OCI-M1 (cell line): ENCODE measurements at regions not wholly inside any gene's neighbourhood (a gene's known extent, or its start where the extent isn't known, plus 50 kb on each side); places are given as distances from the start of the nearest gene placed in this dataset.

ENCODE experiments used
- DNase-seq: peaks from one replicate; lab custom pipeline; 2025; lab: John Stamatoyannopoulos, UW

DNA sequence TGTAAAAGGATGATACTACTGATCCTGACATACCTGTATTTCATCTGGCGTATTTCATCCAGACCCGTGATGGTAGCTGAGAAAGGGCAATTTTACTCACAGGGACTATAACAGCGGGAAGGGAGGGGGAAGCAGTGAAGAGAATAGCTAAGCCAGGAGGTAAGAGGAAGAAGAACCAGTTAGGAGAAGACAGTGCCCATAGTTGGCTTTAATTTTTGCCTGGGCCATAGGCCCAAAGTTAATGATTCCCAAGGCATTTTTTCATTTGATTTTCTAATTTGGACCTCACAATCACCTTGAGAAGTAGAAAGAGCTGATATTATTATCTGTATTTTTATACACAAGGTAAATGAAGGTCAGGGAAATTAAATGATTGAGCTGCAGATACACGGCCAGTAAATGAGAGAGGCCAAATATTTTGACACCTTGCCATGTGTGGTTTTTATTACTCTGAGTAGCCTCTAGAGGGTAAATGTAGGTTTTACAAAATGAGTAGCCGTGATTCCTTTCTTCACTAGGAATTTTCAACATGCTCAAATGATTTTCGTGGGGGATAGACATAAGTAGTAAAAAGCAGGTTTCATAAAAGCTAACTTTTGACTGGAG lies 382.2 kb downstream of the FUT8 start:
- DNase-seq, result no peak

GRCh38 chr14:65798216-65798615 lies 385.7 kb downstream of the FUT8 start:
- DNase-seq, result no peak

DNA sequence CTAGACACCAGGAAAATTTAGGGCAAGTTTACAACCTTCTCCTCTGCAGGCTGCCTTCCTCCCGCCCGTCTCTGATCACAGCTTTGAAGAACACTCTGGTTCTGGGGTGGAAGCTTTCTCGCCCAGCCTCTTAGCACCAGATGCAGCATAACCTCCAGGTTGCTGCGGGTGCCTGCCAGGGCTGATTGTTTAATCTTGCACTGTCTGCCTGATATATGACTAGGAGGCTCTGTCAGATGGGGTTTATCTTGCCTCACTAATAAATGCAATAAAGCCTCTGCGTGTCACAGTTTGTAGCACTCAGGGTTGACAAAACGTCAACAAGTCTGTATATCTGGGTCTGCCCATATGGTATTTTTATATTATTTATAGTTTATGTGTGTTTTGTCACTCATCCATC lies 388.2 kb downstream of the FUT8 start:
- no peak for DNase-seq

GRCh38 chr14:65802196-65802595 lies 389.7 kb downstream of the FUT8 start:
- DNase-seq, result no peak

DNA sequence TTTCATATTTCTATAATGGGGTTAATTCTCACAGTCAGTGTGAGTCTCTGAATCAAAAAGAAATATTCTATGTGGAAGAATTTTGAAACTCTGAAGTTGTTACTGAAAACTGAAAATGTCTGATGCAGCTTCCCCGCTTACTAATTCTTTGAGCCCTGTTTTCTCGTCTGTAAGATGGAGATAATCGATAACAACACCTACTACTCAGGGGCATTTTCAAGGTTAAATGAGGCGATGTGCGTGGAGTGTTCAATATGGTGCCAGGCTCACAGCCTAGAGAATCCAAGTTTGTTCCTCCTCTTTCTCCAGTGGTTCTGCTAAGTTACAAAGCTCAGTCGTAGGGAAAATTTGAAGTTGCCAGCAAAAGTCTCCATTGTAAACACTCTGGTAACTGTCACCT lies 391.4 kb downstream of the FUT8 start:
- DNase-seq, result no peak

- no peak for DNase-seq
Measured at GRCh38 chr14:65804439-65805112, 392.0 kb downstream of the FUT8 start.

- no peak for DNase-seq
Measured at GRCh38 chr14:65805113-65805473, 392.6 kb downstream of the FUT8 start.

GRCh38 chr14:65808390-65808789 lies 395.9 kb downstream of the FUT8 start:
- DNase-seq, result no peak

DNA sequence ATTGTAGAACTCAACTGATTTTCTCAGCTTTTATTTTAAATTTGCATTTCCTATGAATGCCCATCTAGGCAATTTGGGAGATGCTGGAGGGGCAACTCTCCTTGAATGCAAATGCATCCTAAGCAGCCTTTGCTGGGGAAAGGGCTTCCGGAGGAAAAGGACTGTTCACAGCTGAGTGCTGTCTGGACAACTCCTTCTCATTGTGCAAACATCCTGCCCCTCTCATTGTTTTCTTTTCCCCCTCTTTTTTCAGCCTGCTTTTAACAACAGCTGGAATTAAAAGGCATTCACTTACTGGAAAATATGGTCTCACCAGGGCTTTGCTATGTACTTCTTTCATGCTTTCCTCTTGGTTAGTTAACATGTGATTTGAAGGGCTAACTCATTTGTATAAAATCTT lies 397.8 kb downstream of the FUT8 start:
- no peak for DNase-seq

DNA sequence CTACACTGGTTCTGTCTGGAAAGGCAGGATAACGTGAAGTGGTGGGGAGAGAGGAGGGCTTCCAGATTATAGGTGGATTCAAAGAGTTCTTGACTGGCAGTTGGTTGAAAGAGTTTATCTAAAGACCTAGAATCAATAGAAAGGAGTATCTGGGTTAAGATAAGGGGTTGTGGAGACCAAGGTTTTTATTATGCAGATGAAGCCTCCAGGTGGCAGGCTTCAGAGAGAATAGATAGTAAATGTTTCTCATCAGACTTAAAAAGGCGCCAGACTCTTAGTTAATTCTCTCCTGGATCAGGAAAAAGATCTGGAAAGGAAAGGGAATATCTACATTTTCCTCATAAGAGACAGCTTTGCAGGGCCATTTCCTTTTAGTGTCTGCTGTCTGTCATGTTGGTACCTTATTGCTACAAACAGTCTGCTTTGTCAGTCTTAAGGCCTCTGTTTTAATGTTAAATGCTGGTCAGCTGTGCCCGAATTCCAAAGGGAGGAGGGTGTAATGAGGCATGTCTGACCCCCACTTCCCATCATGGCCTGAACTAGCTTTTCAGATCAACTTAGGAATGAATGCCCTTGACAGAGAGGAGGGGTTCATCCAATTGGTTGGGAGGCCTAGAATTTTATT lies 401.3 kb downstream of the FUT8 start:
- DNase-seq, result no peak

DNA sequence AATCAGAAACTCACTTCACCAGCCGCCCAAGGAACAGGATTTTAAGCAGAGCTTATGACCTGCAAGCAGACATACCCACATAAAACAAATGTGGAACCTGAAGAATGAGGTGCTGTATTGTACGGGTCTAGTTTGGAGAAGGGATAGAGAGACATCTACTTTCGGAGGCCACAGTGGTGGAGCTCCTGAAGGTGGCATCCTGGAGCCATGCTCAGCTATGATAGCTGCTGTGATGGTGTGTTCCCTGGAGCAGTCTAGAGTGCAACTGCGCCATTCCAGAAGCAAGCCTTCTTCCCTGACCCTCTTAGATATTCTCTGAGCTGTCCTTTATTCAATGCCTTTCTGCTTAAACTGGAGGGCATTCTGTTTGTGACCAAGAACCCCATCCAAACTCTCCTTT lies 402.6 kb downstream of the FUT8 start:
- no peak for DNase-seq

DNA sequence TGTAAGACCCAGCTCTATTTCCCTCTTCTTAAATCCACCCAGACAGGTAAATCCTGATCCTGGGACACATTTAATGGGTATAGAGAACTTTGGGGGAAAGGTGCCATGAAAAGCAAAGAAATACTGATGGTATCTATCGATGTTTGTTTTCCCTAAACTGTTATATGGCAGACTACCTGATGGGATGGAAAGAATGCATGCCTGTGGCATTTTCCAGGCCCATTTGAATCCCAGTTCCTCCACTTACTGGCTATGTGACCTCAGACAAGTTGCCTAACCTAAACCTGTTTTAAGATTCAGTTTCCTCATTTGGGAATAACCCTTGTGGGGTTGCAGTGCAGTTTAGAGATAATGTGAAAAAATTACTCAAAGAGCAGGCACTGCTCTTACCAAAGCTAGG lies 404.5 kb downstream of the FUT8 start:
- DNase-seq, result no peak

DNA sequence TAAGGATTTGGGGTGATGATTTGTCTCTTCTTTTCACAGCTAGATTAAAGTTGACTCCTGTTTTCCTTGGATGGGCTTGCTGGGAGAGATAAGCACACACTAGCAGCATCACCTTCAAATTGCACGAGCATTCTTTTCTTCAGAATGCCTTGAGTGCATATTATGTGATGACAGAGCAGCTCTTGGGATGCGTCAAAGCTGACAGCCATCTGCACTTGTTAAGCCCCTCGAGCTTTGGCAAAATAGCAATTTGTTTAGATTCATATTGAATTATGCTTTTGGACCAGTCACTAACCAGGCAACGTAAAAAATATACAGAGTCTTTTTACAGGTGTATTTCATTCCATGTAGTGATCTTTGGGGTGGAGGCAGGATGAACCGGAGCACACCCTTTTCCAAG lies 407.0 kb downstream of the FUT8 start:
- no peak for DNase-seq

DNA sequence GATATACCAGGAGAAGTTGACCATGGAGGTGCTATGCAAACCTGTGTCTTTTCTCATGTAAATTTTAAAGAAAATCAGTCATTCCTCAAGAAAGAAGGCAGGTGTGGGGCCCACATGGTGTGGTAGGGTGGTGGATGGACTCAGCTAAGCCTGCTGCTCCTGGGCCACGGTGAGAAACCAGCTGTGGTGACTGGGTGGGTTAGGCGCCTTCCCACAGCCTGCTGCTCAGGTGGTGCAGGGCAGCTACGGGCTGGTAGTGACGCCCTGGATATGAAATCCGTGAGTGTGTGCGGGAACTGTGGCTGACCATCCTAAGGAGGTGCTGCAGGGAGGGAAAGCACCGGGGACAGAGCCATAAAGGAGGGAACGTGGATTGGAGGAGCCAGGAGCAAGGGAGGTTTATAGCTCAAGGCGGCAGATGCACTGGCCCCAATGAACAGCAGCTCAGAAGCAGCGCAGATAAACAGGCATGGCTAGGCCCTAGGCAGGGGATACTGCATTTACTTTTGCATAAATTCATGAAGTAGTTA lies 408.8 kb downstream of the FUT8 start:
- DNase-seq, result no peak

- DNase-seq, result peak; percentile 72
Measured at GRCh38 chr14:65824285-65824977, 411.9 kb downstream of the FUT8 start.

GRCh38 chr14:65824978-65825299 lies 412.4 kb downstream of the FUT8 start:
- no peak for DNase-seq

GRCh38 chr14:65826946-65827345 lies 414.4 kb downstream of the FUT8 start:
- DNase-seq, result no peak

- DNase-seq, result no peak
Measured at GRCh38 chr14:65827520-65827919, 415.0 kb downstream of the FUT8 start.

DNA sequence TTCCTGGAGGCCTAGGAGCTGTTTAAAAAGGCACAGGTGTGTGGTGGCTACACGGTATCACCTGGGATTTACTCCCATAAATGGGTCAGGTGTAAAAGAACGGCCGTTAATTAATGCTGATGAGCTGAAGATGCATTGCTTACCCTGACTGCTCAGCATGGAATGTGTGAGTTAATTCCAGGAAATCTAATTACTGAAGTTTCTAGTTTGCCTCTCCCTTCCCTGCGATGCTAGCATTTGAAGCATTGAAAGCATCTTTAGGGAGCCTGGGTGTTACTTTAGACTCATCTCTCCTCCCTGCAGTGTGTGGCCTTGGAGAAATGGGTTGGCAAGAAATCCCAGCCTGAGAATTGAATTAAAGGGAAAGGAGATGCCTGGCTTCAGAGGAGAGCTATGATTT lies 415.9 kb downstream of the FUT8 start:
- no peak for DNase-seq

DNA sequence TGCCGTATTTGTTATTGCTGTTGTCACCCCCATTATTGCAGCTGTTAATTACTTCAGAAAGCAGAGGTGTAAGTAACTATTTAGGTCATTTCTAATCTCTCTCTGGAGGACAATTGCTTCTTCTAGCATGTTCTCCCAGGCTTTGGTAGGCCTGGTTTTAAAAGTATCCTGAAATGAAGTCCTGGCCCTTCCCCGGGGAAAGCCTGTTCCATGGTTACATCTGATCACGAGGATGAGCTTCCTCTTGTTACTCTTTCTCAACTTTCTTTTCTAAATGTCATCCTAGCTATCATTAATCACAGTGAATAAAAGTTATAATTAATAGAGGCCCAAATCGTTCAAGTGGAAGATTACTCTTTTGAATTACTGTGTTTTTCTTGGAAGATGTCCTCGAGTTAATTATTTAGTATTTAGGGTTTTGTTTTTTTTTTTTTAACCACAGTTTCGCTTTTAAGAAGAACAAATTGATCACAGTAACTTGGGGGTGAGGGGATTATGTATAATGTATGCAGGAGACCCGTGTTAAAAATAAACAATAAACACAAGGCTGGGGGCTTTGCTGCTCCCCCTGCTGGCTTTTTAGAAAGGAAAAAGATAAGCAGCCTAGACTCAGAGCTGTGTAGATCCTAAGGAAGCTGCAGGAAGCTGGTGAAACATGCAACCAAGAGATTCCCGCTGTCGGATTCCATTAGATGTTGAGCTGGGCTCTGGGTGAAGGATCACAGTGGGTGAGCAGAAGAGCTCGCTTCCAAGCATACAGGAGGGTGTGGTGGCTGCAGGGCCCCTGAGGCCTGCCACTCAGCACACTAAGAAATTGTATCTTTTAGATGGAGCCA lies 420.1 kb downstream of the FUT8 start:
- DNase-seq, result no peak

- no peak for DNase-seq
Measured at GRCh38 chr14:65833267-65833880, 420.8 kb downstream of the FUT8 start.

DNA sequence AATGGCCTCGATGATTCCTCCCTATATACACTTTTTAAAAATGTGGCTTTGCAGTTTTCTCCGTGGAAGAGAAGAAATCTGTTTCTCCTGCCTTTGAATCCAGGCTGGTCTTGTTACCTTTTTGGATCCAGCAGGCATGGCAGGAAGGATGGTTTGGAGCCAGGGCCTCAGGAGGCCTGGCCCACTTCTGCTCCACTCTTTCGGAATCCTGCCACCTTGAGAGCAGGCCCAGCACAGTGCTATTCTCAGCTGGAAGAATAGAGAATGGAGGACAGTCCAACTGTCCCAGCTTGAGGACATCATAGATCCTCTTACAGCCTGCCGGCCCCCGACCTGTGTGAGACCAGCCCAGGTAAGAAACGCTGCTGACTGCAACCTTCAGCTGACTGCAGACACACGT lies 421.5 kb downstream of the FUT8 start:
- no peak for DNase-seq
